ENCODE measurements at regions not wholly inside any gene's neighbourhood (a gene's known extent, or its start where the extent isn't known, plus 50 kb on each side); places are given as distances from the start of the nearest gene placed in this dataset.

GRCh38 chr18:43692099-43692690 is 414.9 kb upstream of the SYT4 start:
- TF ChIP-seq EZH2 (IDR thresholded peaks at IDR 0.05; ENCODE audit: borderline replicate concordance, low read depth, low read length, poor library complexity, severe bottlenecking) (no peak), CTCF (conservative IDR thresholded peaks at IDR 0.05; ENCODE audit: low read depth, low read length) (no peak)

Data from A673 (cell line).